ENCODE measurements at regions not wholly inside any gene's neighbourhood (a gene's known extent, or its start where the extent isn't known, plus 50 kb on each side); places are given as distances from the start of the nearest gene placed in this dataset.

GRCh38 chr11:127379686-127380085 lies 379.1 kb upstream of the KIRREL3 start:
- no peak for TF ChIP-seq CTCF (IDR thresholded peaks at IDR 0.05)
- TF ChIP-seq POLR2A (IDR thresholded peaks at IDR 0.05; ENCODE audit: low read depth): no peak
- no peak for TF ChIP-seq EP300 (IDR thresholded peaks at IDR 0.05)
- no peak for TF ChIP-seq POLR2AphosphoS5 (IDR thresholded peaks at IDR 0.05)
